Peyer's patch (tissue), 4 donors: ENCODE measurements at regions not wholly inside any gene's neighbourhood (a gene's known extent, or its start where the extent isn't known, plus 50 kb on each side); places are given as distances from the start of the nearest gene placed in this dataset.

Source experiments
- DNase-seq, 3 donors: peaks; one replicate each; pipeline ENCODE4 v3.0.0-alpha.2; 2017 to 2019
- H3K27ac ChIP-seq, 4 donors: fragments of 200-600 bp; sonication (generic); one replicate each; pipeline ENCODE4 v1.5.1; 2016 to 2019
- H3K27me3 ChIP-seq, 2 donors: fragments of 200-600 bp; sonication (generic); one replicate each; pipeline ENCODE4 v1.5.1; 2019
- H3K36me3 ChIP-seq, 3 donors: fragments of 200-600 bp; sonication (generic); one replicate each; pipeline ENCODE4 v1.5.1; 2016 to 2019
- H3K4me1 ChIP-seq, 4 donors: fragments of 200-600 bp; sonication (generic); one replicate each; pipeline ENCODE4 v1.5.1; 2016 to 2019
- H3K4me3 ChIP-seq, 4 donors: fragments of 200-600 bp; sonication (generic); 1 replicate in 3 of 4; 2 replicates in 1 of 4; pipeline ENCODE4 v1.5.1; 2016 to 2019; ENCODE audit warnings: mild to moderate bottlenecking in 1 of 4
- H3K9me3 ChIP-seq, 4 donors: fragments of 200-600 bp; sonication (generic); one replicate each; pipeline ENCODE4 v1.5.1; 2016 to 2019; ENCODE audit warnings: mild to moderate bottlenecking in 1 of 4
- POLR2A ChIP-seq, 2 donors: fragments of 450-650 bp; IDR thresholded peaks; one replicate each; pipeline ENCODE4 v1.5.1; 2017; ENCODE audit warnings: antibody characterized with exemption in 2 of 2, mild to moderate bottlenecking in 2 of 2, moderate library complexity in 2 of 2
- TF ChIP-seq, protein P1 (sequence below), 6 experiments: fragments of 450-650 bp in 4 of 6; fragments of 200-600 bp in 2 of 6; sonication (generic) in 1 of 6; IDR thresholded peaks; one replicate each; pipeline ENCODE4 v1.5.1; 2017 to 2019; ENCODE audit warnings: antibody characterized with exemption in 6 of 6, mild to moderate bottlenecking in 3 of 6, moderate library complexity in 1 of 6

DNA sequence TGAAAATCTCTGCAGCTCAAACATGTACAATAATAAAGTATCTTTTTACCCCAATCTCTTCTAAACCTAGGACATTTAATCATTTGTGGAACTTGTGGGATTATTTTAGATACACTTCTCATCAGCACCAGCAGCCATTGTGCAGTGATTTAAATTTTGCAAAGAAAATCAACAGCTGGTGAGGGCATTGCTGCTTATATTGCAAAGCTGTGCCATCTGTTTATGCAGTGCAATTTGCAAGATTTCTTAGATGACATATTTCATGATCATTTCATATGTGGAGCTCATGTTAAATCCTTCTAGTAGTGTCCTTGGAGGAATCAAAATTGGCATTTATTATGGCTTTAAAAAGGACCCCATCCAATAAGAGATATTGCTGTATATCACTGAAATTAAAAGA lies 320.7 kb downstream of the BTG1 start:
- no peak for DNase-seq
- TF ChIP-seq, protein P1, sequence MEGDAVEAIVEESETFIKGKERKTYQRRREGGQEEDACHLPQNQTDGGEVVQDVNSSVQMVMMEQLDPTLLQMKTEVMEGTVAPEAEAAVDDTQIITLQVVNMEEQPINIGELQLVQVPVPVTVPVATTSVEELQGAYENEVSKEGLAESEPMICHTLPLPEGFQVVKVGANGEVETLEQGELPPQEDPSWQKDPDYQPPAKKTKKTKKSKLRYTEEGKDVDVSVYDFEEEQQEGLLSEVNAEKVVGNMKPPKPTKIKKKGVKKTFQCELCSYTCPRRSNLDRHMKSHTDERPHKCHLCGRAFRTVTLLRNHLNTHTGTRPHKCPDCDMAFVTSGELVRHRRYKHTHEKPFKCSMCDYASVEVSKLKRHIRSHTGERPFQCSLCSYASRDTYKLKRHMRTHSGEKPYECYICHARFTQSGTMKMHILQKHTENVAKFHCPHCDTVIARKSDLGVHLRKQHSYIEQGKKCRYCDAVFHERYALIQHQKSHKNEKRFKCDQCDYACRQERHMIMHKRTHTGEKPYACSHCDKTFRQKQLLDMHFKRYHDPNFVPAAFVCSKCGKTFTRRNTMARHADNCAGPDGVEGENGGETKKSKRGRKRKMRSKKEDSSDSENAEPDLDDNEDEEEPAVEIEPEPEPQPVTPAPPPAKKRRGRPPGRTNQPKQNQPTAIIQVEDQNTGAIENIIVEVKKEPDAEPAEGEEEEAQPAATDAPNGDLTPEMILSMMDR (IDR thresholded peaks at IDR 0.05): no peak
- no peak for TF ChIP-seq POLR2A (IDR thresholded peaks at IDR 0.05)

GRCh38 chr12:91819132-91819447 lies 326.6 kb downstream of the BTG1 start:
- no peaks in the 10 kb centered on the region for H3K4me1 ChIP-seq
- H3K27me3 ChIP-seq: no peaks in the 10 kb centered on the region
- H3K36me3 ChIP-seq: no peaks in the 10 kb centered on the region
- no peaks in the 10 kb centered on the region for H3K9me3 ChIP-seq
- no peak overlapping the region for H3K4me3 ChIP-seq
- no peak overlapping the region for H3K27ac ChIP-seq
- no peak for DNase-seq
- no peak for TF ChIP-seq POLR2A (IDR thresholded peaks at IDR 0.05)
- TF ChIP-seq, protein P1 (IDR thresholded peaks at IDR 0.05): no peak

More for the DNA sequence above, 320.7 kb downstream of the BTG1 start:
- no peaks in the 10 kb centered on the region for H3K4me1 ChIP-seq
- H3K9me3 ChIP-seq: no peaks in the 10 kb centered on the region
- H3K27me3 ChIP-seq: no peaks in the 10 kb centered on the region
- H3K27ac ChIP-seq: no peak overlapping the region
- H3K36me3 ChIP-seq: no peaks in the 10 kb centered on the region
- H3K4me3 ChIP-seq: no peak overlapping the region

- no peak for DNase-seq
- TF ChIP-seq, protein P1 (IDR thresholded peaks at IDR 0.05): no peak
- no peak for TF ChIP-seq POLR2A (IDR thresholded peaks at IDR 0.05)
- Histone ChIP-seq H3K4me3 (no peak overlapping the region), H3K36me3 (no peaks in the 10 kb centered on the region), H3K27ac (no peak overlapping the region), H3K4me1 (no peaks in the 10 kb centered on the region), H3K27me3 (no peaks in the 10 kb centered on the region), H3K9me3 (no peaks in the 10 kb centered on the region)
Observed at GRCh38 chr12:91818227-91819131, 327.2 kb downstream of the BTG1 start.

GRCh38 chr12:91817517-91817916 lies 328.1 kb downstream of the BTG1 start:
- TF ChIP-seq, protein P1 (IDR thresholded peaks at IDR 0.05): no peak
- TF ChIP-seq POLR2A (IDR thresholded peaks at IDR 0.05): no peak
- no peak overlapping the region for H3K4me3 ChIP-seq
- H3K27me3 ChIP-seq: no peaks in the 10 kb centered on the region
- no peak overlapping the region for H3K27ac ChIP-seq
- H3K36me3 ChIP-seq: no peaks in the 10 kb centered on the region
- no peak for DNase-seq
- H3K4me1 ChIP-seq: no peaks in the 10 kb centered on the region
- H3K9me3 ChIP-seq: no peaks in the 10 kb centered on the region

DNA sequence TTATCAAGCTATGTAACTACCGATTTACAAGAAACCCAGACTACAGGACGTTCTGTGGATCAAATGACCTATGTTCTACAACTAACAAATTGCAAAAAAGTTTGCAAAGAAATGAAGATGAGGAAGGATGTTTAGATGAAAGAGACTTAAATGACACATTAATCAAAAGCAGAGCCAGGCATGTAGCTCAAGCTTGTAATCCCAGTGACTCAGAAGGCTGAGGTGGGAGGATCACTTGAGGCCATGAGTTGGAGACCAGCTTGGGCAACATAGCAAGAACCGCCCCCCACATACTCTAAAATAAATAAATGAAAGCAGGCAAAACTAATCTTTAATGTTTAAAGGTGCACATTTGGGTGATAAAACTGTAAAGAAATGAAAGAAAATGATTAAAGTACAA lies 331.9 kb downstream of the BTG1 start:
- TF ChIP-seq POLR2A (IDR thresholded peaks at IDR 0.05): no peak
- TF ChIP-seq, protein P1 (IDR thresholded peaks at IDR 0.05): no peak
- H3K27me3 ChIP-seq: no peaks in the 10 kb centered on the region
- no peaks in the 10 kb centered on the region for H3K9me3 ChIP-seq
- no peaks in the 10 kb centered on the region for H3K36me3 ChIP-seq
- no peak overlapping the region for H3K27ac ChIP-seq
- no peaks in the 10 kb centered on the region for H3K4me1 ChIP-seq
- no peak overlapping the region for H3K4me3 ChIP-seq
- no peak for DNase-seq
